HL-60 (cell line): ENCODE measurements at regions not wholly inside any gene's neighbourhood (a gene's known extent, or its start where the extent isn't known, plus 50 kb on each side); places are given as distances from the start of the nearest gene placed in this dataset.

ENCODE experiments used
- DNase-seq, 2 experiments: peaks; one replicate each; pipeline ENCODE4 v3.0.0-alpha.2; 2010 to 2020; ENCODE audit warnings: low read depth in 1 of 2, low spot score in 1 of 2
- H3K27ac ChIP-seq: fragments of 250-450 bp; sonication (Bioruptor Pico); replicated peaks from 2 replicates; pipeline ENCODE4 v1.5.1; 2020; ENCODE audit warnings: mild to moderate bottlenecking, moderate library complexity
- H3K27me3 ChIP-seq: fragments of 250-450 bp; sonication (Bioruptor Pico); 2 replicates; pipeline ENCODE4 v1.5.1; 2021; ENCODE audit warnings: mild to moderate bottlenecking, moderate library complexity; ENCODE audit not compliant: insufficient read depth, poor library complexity, severe bottlenecking
- H3K4me3 ChIP-seq: replicated peaks from 2 replicates; pipeline ENCODE4 v1.5.1; 2011; ENCODE audit warnings: mild to moderate bottlenecking, control low read depth, low read length; ENCODE audit not compliant: insufficient read depth
- CTCF ChIP-seq: IDR thresholded peaks from one replicate; pipeline ENCODE4 v1.5.1; 2011; ENCODE audit warnings: low read length, control low read depth, inconsistent platforms; ENCODE audit not compliant: insufficient read depth
- GABPA ChIP-seq: IDR thresholded peaks from 2 replicates; pipeline ENCODE4 v1.6.1; 2012; ENCODE audit warnings: low read depth
- POLR2AphosphoS5 ChIP-seq: IDR thresholded peaks from 2 replicates; pipeline ENCODE4 v1.6.1; 2012; ENCODE audit warnings: low read depth
- REST ChIP-seq: IDR thresholded peaks from 2 replicates; pipeline ENCODE4 v1.6.1; 2012; ENCODE audit warnings: low read depth; ENCODE audit not compliant: insufficient replicate concordance
- SPI1 ChIP-seq: IDR thresholded peaks from 2 replicates; pipeline ENCODE4 v1.6.1; 2012; ENCODE audit warnings: low read depth, mild to moderate bottlenecking, borderline replicate concordance

GRCh38 chr13:62287764-62288163, 872.1 kb upstream of the PCDH20 start:
- TF ChIP-seq REST (no peak), POLR2AphosphoS5 (no peak), GABPA (no peak), CTCF (no peak), SPI1 (no peak)
- no peak for DNase-seq
- Histone ChIP-seq H3K4me3 (no peak overlapping the region), H3K27me3 (no peaks in the 10 kb centered on the region), H3K27ac (no peak overlapping the region)

GRCh38 chr13:62280590-62280989, 864.9 kb upstream of the PCDH20 start:
- no peak for DNase-seq
- no peak overlapping the region for H3K27ac ChIP-seq
- TF ChIP-seq REST (no peak), SPI1 (peak; percentile 86)

DNA sequence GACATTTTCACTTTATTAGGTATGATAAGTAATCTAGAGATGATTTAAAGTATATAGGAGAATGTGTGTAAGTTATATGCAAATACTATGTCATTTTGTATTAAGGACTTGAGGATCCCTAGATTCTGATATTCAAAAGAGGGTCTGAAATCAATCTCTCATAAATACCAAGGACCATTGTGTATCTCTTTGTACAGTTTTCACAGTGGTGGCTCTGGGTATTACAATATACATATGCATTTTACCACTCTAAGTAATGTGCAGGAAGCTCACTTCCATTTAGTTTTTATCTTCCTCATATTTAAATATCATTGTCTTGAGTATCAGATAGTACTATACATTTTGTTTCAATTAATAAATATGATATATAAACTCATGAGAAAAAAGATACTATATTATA, 862.6 kb upstream of the PCDH20 start:
- no peaks in the 10 kb centered on the region for H3K27me3 ChIP-seq
- H3K27ac ChIP-seq = no peak overlapping the region
- no peak overlapping the region for H3K4me3 ChIP-seq
- DNase-seq = no peak
- TF ChIP-seq GABPA (no peak), SPI1 (no peak), CTCF (no peak), POLR2AphosphoS5 (no peak), REST (no peak)

More at GRCh38 chr13:62280590-62280989, 864.9 kb upstream of the PCDH20 start:
- Histone ChIP-seq H3K27me3 (no peaks in the 10 kb centered on the region), H3K4me3 (no peak overlapping the region)

- TF ChIP-seq POLR2AphosphoS5 (no peak), CTCF (no peak), GABPA (no peak), SPI1 (no peak), REST (no peak)
- no peak for DNase-seq
- Histone ChIP-seq H3K27me3 (no peaks in the 10 kb centered on the region), H3K4me3 (no peak overlapping the region), H3K27ac (no peak overlapping the region)
These were observed 836.1 kb upstream of the PCDH20 start for GRCh38 chr13:62251734-62252133.
